Muscle of leg (tissue), 3 donors: ENCODE measurements at regions not wholly inside any gene's neighbourhood (a gene's known extent, or its start where the extent isn't known, plus 50 kb on each side); places are given as distances from the start of the nearest gene placed in this dataset.
A peak's percentile ranks its signal among the peaks of the same experiment; 100 is the strongest.
"Not testable (repeated sequence)": the region's sequence is repeated elsewhere in the genome, so short reads cannot be mapped to it uniquely, and the experiment has no call there.

Source experiments
- DNase-seq: peaks from one replicate; pipeline ENCODE4 v3.0.0; 2013
- H3K27ac ChIP-seq: one replicate; pipeline ENCODE4 v1.5.1; 2013; ENCODE audit warnings: mild to moderate bottlenecking, low read length, control low read depth
- H3K27me3 ChIP-seq: one replicate; pipeline ENCODE4 v1.6.1; 2013; ENCODE audit warnings: low read length; ENCODE audit not compliant: control insufficient read depth, insufficient read depth
- H3K36me3 ChIP-seq: one replicate; pipeline ENCODE4 v1.6.1; 2013; ENCODE audit warnings: low read length; ENCODE audit not compliant: control insufficient read depth, insufficient read depth
- H3K4me1 ChIP-seq: one replicate; pipeline ENCODE4 v1.6.1; 2013; ENCODE audit warnings: low read length; ENCODE audit not compliant: control insufficient read depth, insufficient read depth
- H3K4me3 ChIP-seq: one replicate; pipeline ENCODE4 v1.5.1; 2013; ENCODE audit warnings: low read length, control low read depth
- H3K9me3 ChIP-seq: replicated peaks from 2 replicates; pipeline ENCODE4 v1.6.1; 2013; ENCODE audit warnings: low read depth, low read length; ENCODE audit not compliant: control insufficient read depth
- WGBS: methylation state at CpG from one replicate; pipeline ENCODE4 v1.1.5; 2013; ENCODE audit warnings: missing lambda C conversion rate; ENCODE audit not compliant: insufficient coverage; 5-methylcytosine and 5-hydroxymethylcytosine counted together

- DNase-seq: no peak
- Histone ChIP-seq H3K36me3 (no peaks in the 10 kb centered on the region), H3K4me1 (no peaks in the 10 kb centered on the region), H3K4me3 (no peak overlapping the region), H3K27me3 (no peaks in the 10 kb centered on the region), H3K9me3 (no peaks in the 10 kb centered on the region), H3K27ac (no peak overlapping the region)
- 100% methylated on average over 2 of the region's 5 CpGs for WGBS
These were observed 763.9 kb downstream of the TRAM1L1 start for GRCh38 chr4:116321471-116321870.

GRCh38 chr4:116320859-116321258, 764.5 kb downstream of the TRAM1L1 start:
- Histone ChIP-seq H3K27ac (no peak overlapping the region), H3K27me3 (no peaks in the 10 kb centered on the region), H3K4me1 (no peaks in the 10 kb centered on the region), H3K4me3 (no peak overlapping the region), H3K36me3 (no peaks in the 10 kb centered on the region), H3K9me3 (no peaks in the 10 kb centered on the region)
- no CpG with 5 or more reads among the region's 1 CpG for WGBS
- no peak for DNase-seq

GRCh38 chr4:116303736-116304188, 781.6 kb downstream of the TRAM1L1 start:
- Histone ChIP-seq H3K4me3 (no peak overlapping the region), H3K9me3 (no peaks in the 10 kb centered on the region), H3K27ac (no peak overlapping the region), H3K27me3 (no peaks in the 10 kb centered on the region), H3K4me1 (no peaks in the 10 kb centered on the region), H3K36me3 (no peaks in the 10 kb centered on the region)
- DNase-seq: no peak
- no CpG with 5 or more reads among the region's 1 CpG for WGBS

GRCh38 chr4:116302990-116303735, 782.2 kb downstream of the TRAM1L1 start:
- Histone ChIP-seq H3K4me1 (no peaks in the 10 kb centered on the region), H3K27ac (no peak overlapping the region), H3K27me3 (no peaks in the 10 kb centered on the region), H3K4me3 (no peak overlapping the region), H3K9me3 (no peaks in the 10 kb centered on the region), H3K36me3 (no peaks in the 10 kb centered on the region)
- 88% methylated on average over 2 of the region's 3 CpGs for WGBS
- no peak for DNase-seq

- no peaks in the 10 kb centered on the region for H3K4me1 ChIP-seq
- H3K27me3 ChIP-seq: no peaks in the 10 kb centered on the region
- no peaks in the 10 kb centered on the region for H3K36me3 ChIP-seq
- no peak overlapping the region for H3K27ac ChIP-seq
- no peak for DNase-seq
- H3K9me3 ChIP-seq: peaks cover 10% of the 10 kb centered on the region
- WGBS: 100% methylated on average over 2 of the region's 2 CpGs
- H3K4me3 ChIP-seq: no peak overlapping the region
These were observed 810.4 kb downstream of the TRAM1L1 start for GRCh38 chr4:116275006-116275405.

GRCh38 chr4:116272336-116272735, 813.0 kb downstream of the TRAM1L1 start:
- Histone ChIP-seq H3K27me3 (no peaks in the 10 kb centered on the region), H3K4me3 (no peak overlapping the region), H3K9me3 (peaks cover 12% of the 10 kb centered on the region), H3K27ac (no peak overlapping the region), H3K36me3 (no peaks in the 10 kb centered on the region), H3K4me1 (no peaks in the 10 kb centered on the region)
- no CpG with 5 or more reads among the region's 1 CpG for WGBS
- no peak for DNase-seq

- H3K4me1 ChIP-seq, H3K4me3 ChIP-seq, H3K27ac ChIP-seq, H3K36me3 ChIP-seq, H3K27me3 ChIP-seq, DNase-seq: not testable (repeated sequence)
- peaks cover 35% of the 10 kb centered on the region for H3K9me3 ChIP-seq
- 100% methylated on average over 2 of the region's 3 CpGs for WGBS
These were observed 824.4 kb downstream of the TRAM1L1 start for GRCh38 chr4:116260931-116261330.

GRCh38 chr4:116244771-116245170, 840.6 kb downstream of the TRAM1L1 start:
- H3K4me1 ChIP-seq: no peaks in the 10 kb centered on the region
- H3K9me3 ChIP-seq: no peaks in the 10 kb centered on the region
- no peaks in the 10 kb centered on the region for H3K27me3 ChIP-seq
- no peak for DNase-seq
- H3K27ac ChIP-seq: no peak overlapping the region
- no peaks in the 10 kb centered on the region for H3K36me3 ChIP-seq
- no peak overlapping the region for H3K4me3 ChIP-seq
- no CpG with 5 or more reads among the region's 1 CpG for WGBS

- 0% methylated on average over 1 of the region's 2 CpGs for WGBS
- Histone ChIP-seq H3K9me3 (no peaks in the 10 kb centered on the region), H3K4me1 (no peaks in the 10 kb centered on the region), H3K4me3 (no peak overlapping the region), H3K27me3 (no peaks in the 10 kb centered on the region), H3K36me3 (no peaks in the 10 kb centered on the region), H3K27ac (no peak overlapping the region)
- peak; percentile 77 for DNase-seq
These were observed 841.9 kb downstream of the TRAM1L1 start for GRCh38 chr4:116243431-116243830.

GRCh38 chr4:116233971-116234370, 851.4 kb downstream of the TRAM1L1 start:
- Histone ChIP-seq H3K36me3 (no peaks in the 10 kb centered on the region), H3K4me3 (no peak overlapping the region), H3K27ac (no peak overlapping the region), H3K9me3 (no peaks in the 10 kb centered on the region), H3K4me1 (no peaks in the 10 kb centered on the region), H3K27me3 (no peaks in the 10 kb centered on the region)
- DNase-seq: no peak

- H3K4me3 ChIP-seq, H3K4me1 ChIP-seq, H3K9me3 ChIP-seq, H3K36me3 ChIP-seq, DNase-seq, H3K27ac ChIP-seq, H3K27me3 ChIP-seq: not testable (repeated sequence)
- no CpG with 5 or more reads among the region's 4 CpGs for WGBS
These were observed 853.4 kb downstream of the TRAM1L1 start for GRCh38 chr4:116231999-116232398.
